BLaER1 (cell line): ENCODE measurements at regions not wholly inside any gene's neighbourhood (a gene's known extent, or its start where the extent isn't known, plus 50 kb on each side); places are given as distances from the start of the nearest gene placed in this dataset.

Source experiments
- H3K27ac ChIP-seq: shearing (Covaris generic); formaldehyde crosslinking; 2 replicates; pipeline ENCODE4 v1.8.1; 2022
- H3K27me3 ChIP-seq: shearing (Covaris generic); formaldehyde crosslinking; 2 replicates; pipeline ENCODE4 v1.8.1; 2022
- H3K36me3 ChIP-seq: shearing (Covaris generic); formaldehyde crosslinking; 2 replicates; pipeline ENCODE4 v1.8.1; 2022
- H3K4me1 ChIP-seq: shearing (Covaris generic); formaldehyde crosslinking; 2 replicates; pipeline ENCODE4 v1.8.1; 2022
- H3K4me2 ChIP-seq: shearing (Covaris generic); formaldehyde crosslinking; 2 replicates; pipeline ENCODE4 v1.8.1; 2022
- H3K4me3 ChIP-seq: shearing (Covaris generic); formaldehyde crosslinking; 2 replicates; pipeline ENCODE4 v1.8.1; 2022
- H3K9ac ChIP-seq: shearing (Covaris generic); formaldehyde crosslinking; 2 replicates; pipeline ENCODE4 v1.8.1; 2022
- H3K9me3 ChIP-seq: shearing (Covaris generic); formaldehyde crosslinking; 2 replicates; pipeline ENCODE4 v1.8.1; 2022
- H4K20me1 ChIP-seq: shearing (Covaris generic); formaldehyde crosslinking; 2 replicates; pipeline ENCODE4 v1.8.1; 2022
- Cebpa-rat ChIP-seq: shearing (Covaris generic); IDR thresholded peaks from 2 replicates; pipeline ENCODE4 v1.8.1; 2022

- no peak for TF ChIP-seq Cebpa-rat
- Histone ChIP-seq H3K36me3 (no peaks in the 10 kb centered on the region), H3K9me3 (no peaks in the 10 kb centered on the region), H4K20me1 (0 out of 2 replicates have a peak, but pooled peaks cover 4% of the 10 kb centered on the region), H3K27ac (no peak overlapping the region), H3K27me3 (no peaks in the 10 kb centered on the region), H3K4me1 (peaks cover 5% of the 10 kb centered on the region), H3K4me3 (no peak overlapping the region), H3K4me2 (no peak overlapping the region), H3K9ac (no peak overlapping the region)
Observed at GRCh38 chr3:127427666-127428065, 139.8 kb upstream of the PRR20G start.

GRCh38 chr3:127427156-127427555, 139.3 kb upstream of the PRR20G start:
- H4K20me1 ChIP-seq = 0 out of 2 replicates have a peak, but pooled peaks cover 8% of the 10 kb centered on the region
- no peak for TF ChIP-seq Cebpa-rat
- no peaks in the 10 kb centered on the region for H3K27me3 ChIP-seq
- H3K4me2 ChIP-seq = no peak overlapping the region
- H3K9ac ChIP-seq = no peak overlapping the region
- H3K4me1 ChIP-seq = peaks cover 10% of the 10 kb centered on the region
- H3K36me3 ChIP-seq = no peaks in the 10 kb centered on the region
- H3K9me3 ChIP-seq = no peaks in the 10 kb centered on the region
- no peak overlapping the region for H3K27ac ChIP-seq
- H3K4me3 ChIP-seq = no peak overlapping the region

GRCh38 chr3:127426444-127427153, 138.8 kb upstream of the PRR20G start:
- H3K27ac ChIP-seq = no peak overlapping the region
- no peak overlapping the region for H3K9ac ChIP-seq
- H3K4me3 ChIP-seq = no peak overlapping the region
- no peak for TF ChIP-seq Cebpa-rat
- H3K4me2 ChIP-seq = no peak overlapping the region
- no peaks in the 10 kb centered on the region for H3K27me3 ChIP-seq
- H3K36me3 ChIP-seq = no peaks in the 10 kb centered on the region
- peaks cover 15% of the 10 kb centered on the region for H3K4me1 ChIP-seq
- H3K9me3 ChIP-seq = no peaks in the 10 kb centered on the region
- H4K20me1 ChIP-seq = 0 out of 2 replicates have a peak, but pooled peaks cover 8% of the 10 kb centered on the region

GRCh38 chr3:127425505-127426443, 137.9 kb upstream of the PRR20G start:
- Histone ChIP-seq H3K36me3 (no peaks in the 10 kb centered on the region), H3K27me3 (peaks cover 4% of the 10 kb centered on the region; the same call in 1 of the 2 replicates), H3K4me2 (no peak overlapping the region), H4K20me1 (0 out of 2 replicates have a peak, but pooled peaks cover 8% of the 10 kb centered on the region), H3K4me3 (no peak overlapping the region), H3K9me3 (no peaks in the 10 kb centered on the region), H3K9ac (no peak overlapping the region), H3K4me1 (peaks cover 21% of the 10 kb centered on the region), H3K27ac (no peak overlapping the region)
- no peak for TF ChIP-seq Cebpa-rat

GRCh38 chr3:127424766-127425504, 137.1 kb upstream of the PRR20G start:
- no peak overlapping the region for H3K4me3 ChIP-seq
- peaks cover 12% of the 10 kb centered on the region for H3K27me3 ChIP-seq
- H3K4me1 ChIP-seq = peaks cover 21% of the 10 kb centered on the region
- H3K4me2 ChIP-seq = no peak overlapping the region
- H3K27ac ChIP-seq = no peak overlapping the region
- H3K9me3 ChIP-seq = no peaks in the 10 kb centered on the region
- no peaks in the 10 kb centered on the region for H3K36me3 ChIP-seq
- H3K9ac ChIP-seq = no peak overlapping the region
- 0 out of 2 replicates have a peak, but pooled peaks cover 8% of the 10 kb centered on the region for H4K20me1 ChIP-seq
- no peak for TF ChIP-seq Cebpa-rat

- Histone ChIP-seq H3K9ac (no peak overlapping the region), H3K4me1 (peaks cover 21% of the 10 kb centered on the region), H3K4me2 (no peak overlapping the region), H3K4me3 (no peak overlapping the region), H3K27me3 (peaks cover 20% of the 10 kb centered on the region), H3K36me3 (no peaks in the 10 kb centered on the region), H4K20me1 (0 out of 2 replicates have a peak, but pooled peaks cover 8% of the 10 kb centered on the region), H3K9me3 (no peaks in the 10 kb centered on the region), H3K27ac (no peak overlapping the region)
- TF ChIP-seq Cebpa-rat = no peak
Observed at GRCh38 chr3:127423856-127424765, 136.3 kb upstream of the PRR20G start.

- H3K4me1 ChIP-seq = peaks cover 21% of the 10 kb centered on the region
- no peak for TF ChIP-seq Cebpa-rat
Observed at GRCh38 chr3:127422663-127423375, 135.0 kb upstream of the PRR20G start.

GRCh38 chr3:127421943-127422662, 134.3 kb upstream of the PRR20G start:
- Histone ChIP-seq H3K4me1 (peaks cover 21% of the 10 kb centered on the region), H3K9me3 (no peaks in the 10 kb centered on the region), H4K20me1 (0 out of 2 replicates have a peak, but pooled peaks cover 8% of the 10 kb centered on the region), H3K27me3 (peaks cover 40% of the 10 kb centered on the region), H3K27ac (no peak overlapping the region), H3K9ac (no peak overlapping the region), H3K4me2 (peak overlapping the region; percentile 55), H3K4me3 (no peak overlapping the region), H3K36me3 (no peaks in the 10 kb centered on the region)
- TF ChIP-seq Cebpa-rat = no peak

More at GRCh38 chr3:127422663-127423375, 135.0 kb upstream of the PRR20G start:
- H3K36me3 ChIP-seq = no peaks in the 10 kb centered on the region
- peaks cover 33% of the 10 kb centered on the region for H3K27me3 ChIP-seq
- no peak overlapping the region for H3K9ac ChIP-seq
- no peak overlapping the region for H3K27ac ChIP-seq
- H3K4me3 ChIP-seq = no peak overlapping the region
- 0 out of 2 replicates have a peak, but pooled peaks cover 8% of the 10 kb centered on the region for H4K20me1 ChIP-seq
- peak overlapping the region; percentile 55 for H3K4me2 ChIP-seq
- H3K9me3 ChIP-seq = no peaks in the 10 kb centered on the region
